Activated CD4-positive, alpha-beta T cell treated with anti-CD3 and anti-CD28 coated beads for 4 hours (primary cell): ENCODE measurements at regions not wholly inside any gene's neighbourhood (a gene's known extent, or its start where the extent isn't known, plus 50 kb on each side); places are given as distances from the start of the nearest gene placed in this dataset.
"Not testable (repeated sequence)": the region's sequence is repeated elsewhere in the genome, so short reads cannot be mapped to it uniquely, and the experiment has no call there.

Experiments
- DNase-seq, 2 donors: peaks; one replicate each; pipeline ENCODE4 v3.0.0-alpha.2; 2020

GRCh38 chr9:29209748-29210291, 1636.5 kb upstream of the C9orf72 start:
- DNase-seq = no peak

GRCh38 chr9:29211003-29211579, 1637.8 kb upstream of the C9orf72 start:
- no peak for DNase-seq

GRCh38 chr9:29211580-29212396, 1638.5 kb upstream of the C9orf72 start:
- peak in 1 of 2 donors; percentile 2 for DNase-seq

- no peak for DNase-seq
These were observed 1639.4 kb upstream of the C9orf72 start for GRCh38 chr9:29212397-29213387.

GRCh38 chr9:29213417-29214153, 1640.3 kb upstream of the C9orf72 start, which contains the start of gene LINGO2:
Gene LINGO2 (minus strand): TSS chr9:29213601.
- no peak for DNase-seq

GRCh38 chr9:29214154-29214689, 1640.9 kb upstream of the C9orf72 start:
- no peak for DNase-seq

- DNase-seq = no peak
These were observed 1641.5 kb upstream of the C9orf72 start for GRCh38 chr9:29214690-29215253.

GRCh38 chr9:29217966-29218365, 1644.7 kb upstream of the C9orf72 start:
- DNase-seq = no peak

- DNase-seq = no peak
These were observed 1647.4 kb upstream of the C9orf72 start for GRCh38 chr9:29220596-29221251.

- DNase-seq = no peak
These were observed 1655.3 kb upstream of the C9orf72 start for GRCh38 chr9:29228558-29228957.

GRCh38 chr9:29230931-29231330, 1657.7 kb upstream of the C9orf72 start:
- no peak for DNase-seq

GRCh38 chr9:29233193-29233592, 1659.9 kb upstream of the C9orf72 start:
- DNase-seq = no peak

GRCh38 chr9:29241320-29241719, 1668.0 kb upstream of the C9orf72 start:
- no peak for DNase-seq

- no peak for DNase-seq
These were observed 1672.1 kb upstream of the C9orf72 start for GRCh38 chr9:29245351-29245750.

GRCh38 chr9:29270400-29270799, 1697.1 kb upstream of the C9orf72 start:
- not testable (repeated sequence) for DNase-seq

- no peak for DNase-seq
These were observed 1708.8 kb upstream of the C9orf72 start for GRCh38 chr9:29282121-29282520.

- DNase-seq = no peak
These were observed 1712.5 kb upstream of the C9orf72 start for GRCh38 chr9:29285818-29286217.

GRCh38 chr9:29289365-29289764, 1716.1 kb upstream of the C9orf72 start:
- no peak for DNase-seq

GRCh38 chr9:29290516-29290915, 1717.2 kb upstream of the C9orf72 start:
- DNase-seq = no peak

GRCh38 chr9:29297592-29297991, 1724.3 kb upstream of the C9orf72 start:
- no peak for DNase-seq

GRCh38 chr9:29311221-29311620, 1737.9 kb upstream of the C9orf72 start:
- no peak for DNase-seq
